HL-60 (cell line): ENCODE measurements at regions not wholly inside any gene's neighbourhood (a gene's known extent, or its start where the extent isn't known, plus 50 kb on each side); places are given as distances from the start of the nearest gene placed in this dataset.

Experiments
- GABPA ChIP-seq: IDR thresholded peaks from 2 replicates; pipeline ENCODE4 v1.6.1; 2012; ENCODE audit warnings: low read depth
- POLR2AphosphoS5 ChIP-seq: IDR thresholded peaks from 2 replicates; pipeline ENCODE4 v1.6.1; 2012; ENCODE audit warnings: low read depth
- TF ChIP-seq, protein P1 (sequence below): IDR thresholded peaks from 2 replicates; pipeline ENCODE4 v1.6.1; 2012; ENCODE audit warnings: low read depth; ENCODE audit not compliant: insufficient replicate concordance
- TF ChIP-seq, protein P2 (sequence below): IDR thresholded peaks from one replicate; pipeline ENCODE4 v1.5.1; 2011; ENCODE audit warnings: low read length, control low read depth, inconsistent platforms; ENCODE audit not compliant: insufficient read depth

DNA sequence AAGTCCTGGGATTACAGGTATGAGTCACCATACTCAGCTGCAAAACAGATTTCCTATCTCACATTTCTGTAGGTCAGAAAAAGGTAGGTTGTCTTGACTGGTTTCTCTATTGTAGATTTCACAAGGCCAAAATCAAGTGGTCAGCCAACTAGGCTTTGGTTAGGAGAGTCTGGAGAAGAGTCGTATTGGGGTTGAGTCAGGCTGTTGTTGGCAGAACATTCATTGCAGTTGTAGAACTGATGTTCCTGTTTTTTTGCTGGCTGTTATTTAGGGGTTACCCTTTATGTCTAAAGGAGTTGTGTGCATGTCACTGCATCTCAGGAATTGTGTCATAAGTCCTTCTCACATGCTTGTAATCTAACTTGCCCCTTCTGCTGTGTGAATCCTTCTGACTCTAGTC is 814.2 kb upstream of the GRAMD2B start:
- TF ChIP-seq GABPA (no peak), POLR2AphosphoS5 (no peak)
- TF ChIP-seq, protein P1, sequence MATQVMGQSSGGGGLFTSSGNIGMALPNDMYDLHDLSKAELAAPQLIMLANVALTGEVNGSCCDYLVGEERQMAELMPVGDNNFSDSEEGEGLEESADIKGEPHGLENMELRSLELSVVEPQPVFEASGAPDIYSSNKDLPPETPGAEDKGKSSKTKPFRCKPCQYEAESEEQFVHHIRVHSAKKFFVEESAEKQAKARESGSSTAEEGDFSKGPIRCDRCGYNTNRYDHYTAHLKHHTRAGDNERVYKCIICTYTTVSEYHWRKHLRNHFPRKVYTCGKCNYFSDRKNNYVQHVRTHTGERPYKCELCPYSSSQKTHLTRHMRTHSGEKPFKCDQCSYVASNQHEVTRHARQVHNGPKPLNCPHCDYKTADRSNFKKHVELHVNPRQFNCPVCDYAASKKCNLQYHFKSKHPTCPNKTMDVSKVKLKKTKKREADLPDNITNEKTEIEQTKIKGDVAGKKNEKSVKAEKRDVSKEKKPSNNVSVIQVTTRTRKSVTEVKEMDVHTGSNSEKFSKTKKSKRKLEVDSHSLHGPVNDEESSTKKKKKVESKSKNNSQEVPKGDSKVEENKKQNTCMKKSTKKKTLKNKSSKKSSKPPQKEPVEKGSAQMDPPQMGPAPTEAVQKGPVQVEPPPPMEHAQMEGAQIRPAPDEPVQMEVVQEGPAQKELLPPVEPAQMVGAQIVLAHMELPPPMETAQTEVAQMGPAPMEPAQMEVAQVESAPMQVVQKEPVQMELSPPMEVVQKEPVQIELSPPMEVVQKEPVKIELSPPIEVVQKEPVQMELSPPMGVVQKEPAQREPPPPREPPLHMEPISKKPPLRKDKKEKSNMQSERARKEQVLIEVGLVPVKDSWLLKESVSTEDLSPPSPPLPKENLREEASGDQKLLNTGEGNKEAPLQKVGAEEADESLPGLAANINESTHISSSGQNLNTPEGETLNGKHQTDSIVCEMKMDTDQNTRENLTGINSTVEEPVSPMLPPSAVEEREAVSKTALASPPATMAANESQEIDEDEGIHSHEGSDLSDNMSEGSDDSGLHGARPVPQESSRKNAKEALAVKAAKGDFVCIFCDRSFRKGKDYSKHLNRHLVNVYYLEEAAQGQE: no peak
- TF ChIP-seq, protein P2, sequence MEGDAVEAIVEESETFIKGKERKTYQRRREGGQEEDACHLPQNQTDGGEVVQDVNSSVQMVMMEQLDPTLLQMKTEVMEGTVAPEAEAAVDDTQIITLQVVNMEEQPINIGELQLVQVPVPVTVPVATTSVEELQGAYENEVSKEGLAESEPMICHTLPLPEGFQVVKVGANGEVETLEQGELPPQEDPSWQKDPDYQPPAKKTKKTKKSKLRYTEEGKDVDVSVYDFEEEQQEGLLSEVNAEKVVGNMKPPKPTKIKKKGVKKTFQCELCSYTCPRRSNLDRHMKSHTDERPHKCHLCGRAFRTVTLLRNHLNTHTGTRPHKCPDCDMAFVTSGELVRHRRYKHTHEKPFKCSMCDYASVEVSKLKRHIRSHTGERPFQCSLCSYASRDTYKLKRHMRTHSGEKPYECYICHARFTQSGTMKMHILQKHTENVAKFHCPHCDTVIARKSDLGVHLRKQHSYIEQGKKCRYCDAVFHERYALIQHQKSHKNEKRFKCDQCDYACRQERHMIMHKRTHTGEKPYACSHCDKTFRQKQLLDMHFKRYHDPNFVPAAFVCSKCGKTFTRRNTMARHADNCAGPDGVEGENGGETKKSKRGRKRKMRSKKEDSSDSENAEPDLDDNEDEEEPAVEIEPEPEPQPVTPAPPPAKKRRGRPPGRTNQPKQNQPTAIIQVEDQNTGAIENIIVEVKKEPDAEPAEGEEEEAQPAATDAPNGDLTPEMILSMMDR: no peak
